ENCODE measurements at regions not wholly inside any gene's neighbourhood (a gene's known extent, or its start where the extent isn't known, plus 50 kb on each side); places are given as distances from the start of the nearest gene placed in this dataset.

DNA sequence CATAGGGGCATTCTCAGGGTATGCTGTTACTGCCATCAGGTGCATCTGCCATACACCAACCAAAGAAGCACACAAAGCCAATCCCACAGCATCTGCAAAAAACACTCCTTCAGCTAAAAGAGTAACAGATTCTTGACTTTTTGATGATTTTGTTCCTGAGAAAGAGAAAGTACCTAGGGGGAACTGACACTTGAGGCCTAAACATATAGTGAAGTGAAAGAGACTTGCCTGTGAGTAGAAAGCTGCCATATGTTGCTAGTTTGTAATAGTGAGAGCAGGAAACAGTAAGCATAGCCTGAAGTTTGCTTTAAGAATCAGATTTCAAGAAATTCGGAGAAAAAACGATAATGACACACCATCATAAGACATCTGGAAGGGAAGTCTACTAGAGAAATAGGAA lies 97.9 kb upstream of the CTSC start:
- TF ChIP-seq TAF1 (IDR thresholded peaks at IDR 0.05; ENCODE audit: low read depth, low read length) (0 out of 2 replicates have a peak, but pooled peaks have one; percentile 18), POLR2A (IDR thresholded peaks at IDR 0.05; ENCODE audit: low read depth, low read length) (no peak), POLR2AphosphoS5 (IDR thresholded peaks at IDR 0.05; ENCODE audit: low read depth, low read length) (no peak), PAX5 (IDR thresholded peaks at IDR 0.05; ENCODE audit: insufficient read depth, low read length, severe bottlenecking) (no peak), POU2F2 (IDR thresholded peaks at IDR 0.05; ENCODE audit: low read depth, low read length) (no peak)

Measured in GM12891 (cell line).